Sigmoid colon (tissue), 3 donors: ENCODE measurements at regions not wholly inside any gene's neighbourhood (a gene's known extent, or its start where the extent isn't known, plus 50 kb on each side); places are given as distances from the start of the nearest gene placed in this dataset.

ENCODE experiments used
- POLR2A ChIP-seq, 2 donors: fragments of 450-650 bp; IDR thresholded peaks; one replicate each; pipeline ENCODE4 v1.6.1; 2016; ENCODE audit warnings: antibody characterized with exemption in 2 of 2, mild to moderate bottlenecking in 2 of 2, moderate library complexity in 2 of 2
- TF ChIP-seq, protein P1 (sequence below), 4 experiments: fragments of 450-650 bp in 3 of 4; fragments of 200-600 bp in 1 of 4; IDR thresholded peaks; one replicate each; pipeline ENCODE4 v1.5.1; 2016 to 2019; ENCODE audit warnings: antibody characterized with exemption in 4 of 4, mild to moderate bottlenecking in 3 of 4, moderate library complexity in 2 of 4

DNA sequence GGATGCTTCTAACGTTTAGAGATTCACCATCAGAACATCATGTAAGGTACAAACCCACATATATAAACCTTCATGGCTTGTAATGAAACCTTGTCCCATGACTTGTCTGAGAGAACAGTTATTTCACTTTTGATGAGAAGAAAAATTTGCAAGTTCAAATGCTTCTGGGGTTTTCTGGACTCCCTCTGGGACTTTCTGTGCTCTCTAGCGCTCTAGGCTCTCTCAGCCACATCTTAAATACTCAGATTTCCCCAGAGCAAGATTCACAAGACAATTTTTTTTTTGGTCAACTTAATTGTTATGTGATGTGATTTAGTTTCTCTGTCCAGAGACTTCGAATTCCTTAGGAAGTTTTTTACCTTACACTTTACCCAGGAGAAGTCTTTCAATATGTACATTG, 282.8 kb upstream of the EDNRB start:
- TF ChIP-seq POLR2A (IDR thresholded peaks at IDR 0.05) = no peak
- TF ChIP-seq, protein P1, sequence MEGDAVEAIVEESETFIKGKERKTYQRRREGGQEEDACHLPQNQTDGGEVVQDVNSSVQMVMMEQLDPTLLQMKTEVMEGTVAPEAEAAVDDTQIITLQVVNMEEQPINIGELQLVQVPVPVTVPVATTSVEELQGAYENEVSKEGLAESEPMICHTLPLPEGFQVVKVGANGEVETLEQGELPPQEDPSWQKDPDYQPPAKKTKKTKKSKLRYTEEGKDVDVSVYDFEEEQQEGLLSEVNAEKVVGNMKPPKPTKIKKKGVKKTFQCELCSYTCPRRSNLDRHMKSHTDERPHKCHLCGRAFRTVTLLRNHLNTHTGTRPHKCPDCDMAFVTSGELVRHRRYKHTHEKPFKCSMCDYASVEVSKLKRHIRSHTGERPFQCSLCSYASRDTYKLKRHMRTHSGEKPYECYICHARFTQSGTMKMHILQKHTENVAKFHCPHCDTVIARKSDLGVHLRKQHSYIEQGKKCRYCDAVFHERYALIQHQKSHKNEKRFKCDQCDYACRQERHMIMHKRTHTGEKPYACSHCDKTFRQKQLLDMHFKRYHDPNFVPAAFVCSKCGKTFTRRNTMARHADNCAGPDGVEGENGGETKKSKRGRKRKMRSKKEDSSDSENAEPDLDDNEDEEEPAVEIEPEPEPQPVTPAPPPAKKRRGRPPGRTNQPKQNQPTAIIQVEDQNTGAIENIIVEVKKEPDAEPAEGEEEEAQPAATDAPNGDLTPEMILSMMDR (IDR thresholded peaks at IDR 0.05) = no peak
